ENCODE measurements at regions not wholly inside any gene's neighbourhood (a gene's known extent, or its start where the extent isn't known, plus 50 kb on each side); places are given as distances from the start of the nearest gene placed in this dataset.

DNA sequence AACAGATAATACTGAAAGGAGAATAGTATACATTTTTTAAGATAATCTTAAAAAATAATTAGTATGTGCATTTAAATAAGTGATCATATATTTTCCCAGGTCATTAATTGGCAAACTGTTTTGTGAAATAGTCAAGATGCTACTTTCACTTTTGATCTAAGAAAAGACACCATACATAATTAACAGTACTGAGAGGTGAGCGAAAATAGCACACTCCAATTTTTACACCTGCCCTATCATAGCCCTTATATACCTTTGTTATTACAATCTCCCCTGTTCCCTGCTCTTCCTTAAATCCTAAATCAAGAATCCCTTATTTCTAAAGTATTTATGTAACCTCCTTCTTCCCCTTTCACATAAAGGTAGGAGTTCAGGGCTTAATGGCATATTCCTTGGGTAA is 500.1 kb upstream of the LRATD1 start:
- no peak overlapping the region for H3K4me3 ChIP-seq
- no peaks in the 10 kb centered on the region for H3K4me1 ChIP-seq
- H3K36me3 ChIP-seq: no peaks in the 10 kb centered on the region
- DNase-seq (ENCODE audit: low spot score): no peak
- TF ChIP-seq, protein P1, sequence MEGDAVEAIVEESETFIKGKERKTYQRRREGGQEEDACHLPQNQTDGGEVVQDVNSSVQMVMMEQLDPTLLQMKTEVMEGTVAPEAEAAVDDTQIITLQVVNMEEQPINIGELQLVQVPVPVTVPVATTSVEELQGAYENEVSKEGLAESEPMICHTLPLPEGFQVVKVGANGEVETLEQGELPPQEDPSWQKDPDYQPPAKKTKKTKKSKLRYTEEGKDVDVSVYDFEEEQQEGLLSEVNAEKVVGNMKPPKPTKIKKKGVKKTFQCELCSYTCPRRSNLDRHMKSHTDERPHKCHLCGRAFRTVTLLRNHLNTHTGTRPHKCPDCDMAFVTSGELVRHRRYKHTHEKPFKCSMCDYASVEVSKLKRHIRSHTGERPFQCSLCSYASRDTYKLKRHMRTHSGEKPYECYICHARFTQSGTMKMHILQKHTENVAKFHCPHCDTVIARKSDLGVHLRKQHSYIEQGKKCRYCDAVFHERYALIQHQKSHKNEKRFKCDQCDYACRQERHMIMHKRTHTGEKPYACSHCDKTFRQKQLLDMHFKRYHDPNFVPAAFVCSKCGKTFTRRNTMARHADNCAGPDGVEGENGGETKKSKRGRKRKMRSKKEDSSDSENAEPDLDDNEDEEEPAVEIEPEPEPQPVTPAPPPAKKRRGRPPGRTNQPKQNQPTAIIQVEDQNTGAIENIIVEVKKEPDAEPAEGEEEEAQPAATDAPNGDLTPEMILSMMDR (IDR thresholded peaks at IDR 0.05): no peak
- no peaks in the 10 kb centered on the region for H3K27me3 ChIP-seq
- no peaks in the 10 kb centered on the region for H3K9me3 ChIP-seq
- no peak overlapping the region for H3K27ac ChIP-seq

GRCh38 chr2:14134771-14135170 is 497.7 kb upstream of the LRATD1 start:
- Histone ChIP-seq H3K36me3 (no peaks in the 10 kb centered on the region), H3K4me3 (no peak overlapping the region), H3K27ac (no peak overlapping the region), H3K27me3 (no peaks in the 10 kb centered on the region), H3K9me3 (no peaks in the 10 kb centered on the region), H3K4me1 (no peaks in the 10 kb centered on the region)
- DNase-seq (ENCODE audit: low spot score): no peak
- TF ChIP-seq, protein P1 (IDR thresholded peaks at IDR 0.05): no peak

DNA sequence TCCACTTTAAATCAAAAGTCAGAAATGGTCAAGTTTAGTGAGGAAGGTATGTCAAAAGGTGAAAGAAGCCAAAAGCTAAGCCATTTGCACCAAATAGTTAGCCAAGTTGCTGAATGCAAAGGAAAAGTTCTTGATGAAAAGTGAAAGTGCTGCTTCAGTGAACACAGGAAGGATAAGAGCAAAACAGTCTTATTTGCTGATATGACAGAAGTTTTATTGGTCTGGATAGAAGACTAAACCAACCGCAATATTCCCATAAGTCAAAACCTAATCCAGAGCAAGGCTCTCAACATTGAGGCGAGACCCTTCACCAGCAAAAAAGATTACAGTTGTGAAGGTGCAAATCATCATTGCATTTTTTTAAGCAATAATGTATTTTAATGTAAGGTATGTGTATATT is 496.5 kb upstream of the LRATD1 start:
- TF ChIP-seq, protein P1 (IDR thresholded peaks at IDR 0.05): no peak
- Histone ChIP-seq H3K27ac (no peak overlapping the region), H3K36me3 (no peaks in the 10 kb centered on the region), H3K27me3 (no peaks in the 10 kb centered on the region), H3K4me1 (no peaks in the 10 kb centered on the region), H3K9me3 (no peaks in the 10 kb centered on the region), H3K4me3 (no peak overlapping the region)
- DNase-seq (ENCODE audit: low spot score): no peak

- no peaks in the 10 kb centered on the region for H3K4me1 ChIP-seq
- H3K36me3 ChIP-seq: no peaks in the 10 kb centered on the region
- H3K27ac ChIP-seq: no peak overlapping the region
- TF ChIP-seq, protein P1 (IDR thresholded peaks at IDR 0.05): no peak
- no peaks in the 10 kb centered on the region for H3K27me3 ChIP-seq
- no peak for DNase-seq (ENCODE audit: low spot score)
- no peak overlapping the region for H3K4me3 ChIP-seq
- no peaks in the 10 kb centered on the region for H3K9me3 ChIP-seq
Observed at GRCh38 chr2:14137643-14138042, 494.9 kb upstream of the LRATD1 start.

DNA sequence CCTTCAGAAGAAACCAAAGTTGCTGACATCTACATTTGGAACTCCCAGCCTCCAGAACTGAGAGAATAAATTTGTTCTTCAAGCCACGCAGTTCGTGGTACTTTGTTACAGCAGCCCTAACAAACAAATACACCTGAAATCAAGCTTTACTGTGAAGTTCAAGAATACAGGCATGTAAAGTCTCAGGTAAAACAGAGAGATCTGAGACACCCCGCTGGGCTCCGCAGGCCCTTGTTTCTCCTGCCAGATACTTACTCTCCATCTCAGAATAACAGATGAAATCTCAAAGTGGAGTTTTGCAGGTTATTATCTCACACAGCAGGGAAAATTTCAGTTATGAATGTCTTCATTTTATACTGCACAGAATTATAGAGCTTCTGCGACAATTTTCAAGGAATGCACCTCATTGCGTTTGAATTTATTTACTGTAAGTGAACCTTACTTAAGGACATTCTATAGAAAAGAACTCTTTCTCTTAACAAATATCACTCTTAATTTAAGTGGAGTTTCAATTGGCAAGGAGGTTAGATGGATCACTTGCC is 492.4 kb upstream of the LRATD1 start:
- no peak for DNase-seq (ENCODE audit: low spot score)
- H3K9me3 ChIP-seq: no peaks in the 10 kb centered on the region
- H3K4me1 ChIP-seq: no peaks in the 10 kb centered on the region
- H3K27ac ChIP-seq: no peak overlapping the region
- no peaks in the 10 kb centered on the region for H3K36me3 ChIP-seq
- no peaks in the 10 kb centered on the region for H3K27me3 ChIP-seq
- TF ChIP-seq, protein P1 (IDR thresholded peaks at IDR 0.05): no peak
- H3K4me3 ChIP-seq: no peak overlapping the region

DNA sequence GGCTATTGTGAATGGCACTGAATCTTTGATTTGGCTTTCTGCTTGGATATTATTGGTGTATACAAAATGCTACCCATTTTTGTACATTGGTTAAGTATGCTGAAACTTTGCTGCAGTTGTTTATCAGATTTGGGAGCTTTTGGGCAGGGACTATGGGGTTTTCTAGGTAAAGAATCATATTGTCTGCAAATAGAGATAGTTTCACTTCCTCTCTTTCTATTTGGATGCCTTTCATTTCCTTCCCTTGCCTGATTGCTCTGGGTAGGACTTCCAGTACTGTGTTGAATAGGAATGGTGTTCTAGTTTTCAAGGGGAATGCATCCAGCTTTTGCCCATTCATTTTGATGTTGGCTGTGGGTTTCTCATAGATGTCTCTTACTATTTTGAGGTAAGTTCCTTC is 489.1 kb upstream of the LRATD1 start:
- no peaks in the 10 kb centered on the region for H3K9me3 ChIP-seq
- H3K4me3 ChIP-seq: no peak overlapping the region
- no peaks in the 10 kb centered on the region for H3K27me3 ChIP-seq
- TF ChIP-seq, protein P1 (IDR thresholded peaks at IDR 0.05): no peak
- no peak for DNase-seq (ENCODE audit: low spot score)
- H3K4me1 ChIP-seq: no peaks in the 10 kb centered on the region
- no peaks in the 10 kb centered on the region for H3K36me3 ChIP-seq
- H3K27ac ChIP-seq: no peak overlapping the region
